Osteoblast (primary cell): ENCODE measurements at regions not wholly inside any gene's neighbourhood (a gene's known extent, or its start where the extent isn't known, plus 50 kb on each side); places are given as distances from the start of the nearest gene placed in this dataset.
"Not testable (repeated sequence)": the region's sequence is repeated elsewhere in the genome, so short reads cannot be mapped to it uniquely, and the experiment has no call there.

Experiments used
- DNase-seq: peaks from one replicate; pipeline ENCODE4 v3.0.0; 2011; ENCODE audit warnings: low spot score, mixed read lengths; ENCODE audit not compliant: insufficient read length; ENCODE audit errors: missing footprints
- H2AFZ ChIP-seq: 2 replicates; pipeline ENCODE4 v1.6.0; 2011; ENCODE audit warnings: mild to moderate bottlenecking, low read length
- H3K27ac ChIP-seq: 2 replicates; pipeline ENCODE4 v1.5.1; 2011; ENCODE audit warnings: mild to moderate bottlenecking, low read depth, low read length, moderate library complexity
- H3K27me3 ChIP-seq: 2 replicates; pipeline ENCODE4 v1.6.0; 2012; ENCODE audit warnings: mild to moderate bottlenecking, control low read depth, inconsistent platforms, low read length, moderate library complexity; ENCODE audit not compliant: insufficient read depth
- H3K36me3 ChIP-seq: 2 replicates; pipeline ENCODE4 v1.5.1; 2011; ENCODE audit warnings: mild to moderate bottlenecking, low read length, control low read depth, moderate library complexity; ENCODE audit not compliant: insufficient read depth
- H3K4me1 ChIP-seq: 2 replicates; pipeline ENCODE4 v1.5.1; 2011; ENCODE audit warnings: mild to moderate bottlenecking, low read length, control low read depth, moderate library complexity; ENCODE audit not compliant: insufficient read depth
- H3K4me2 ChIP-seq: 2 replicates; pipeline ENCODE4 v1.6.0; 2011; ENCODE audit warnings: mild to moderate bottlenecking, low read length; ENCODE audit not compliant: insufficient read depth
- H3K4me3 ChIP-seq: fragments of 200-600 bp; sonication (generic); 3 replicates; pipeline ENCODE4 v1.5.1; 2012; ENCODE audit warnings: mild to moderate bottlenecking, low read length, inconsistent platforms; ENCODE audit not compliant: insufficient read depth
- H3K79me2 ChIP-seq: 2 replicates; pipeline ENCODE4 v1.6.0; 2012; ENCODE audit warnings: mild to moderate bottlenecking, low read length, control low read depth, inconsistent platforms; ENCODE audit not compliant: insufficient read depth
- H3K9me3 ChIP-seq: 2 replicates; pipeline ENCODE4 v1.5.1; 2011; ENCODE audit warnings: low read depth, low read length, control low read depth
- H4K20me1 ChIP-seq: 2 replicates; pipeline ENCODE4 v1.6.0; 2012; ENCODE audit warnings: mild to moderate bottlenecking, low read length, control low read depth; ENCODE audit not compliant: insufficient read depth
- CTCF ChIP-seq: IDR thresholded peaks from 2 replicates; pipeline ENCODE4 v1.5.1; 2011; ENCODE audit warnings: mild to moderate bottlenecking, low read depth, low read length, moderate library complexity; ENCODE audit errors: extremely low read depth

GRCh38 chr6:6742535-6742934 is 154.0 kb downstream of the LY86 start:
- Histone ChIP-seq H3K79me2 (no peaks in the 10 kb centered on the region), H3K4me1 (peaks cover under 1% of the 10 kb centered on the region), H2AFZ (no peak overlapping the region), H3K36me3 (no peaks in the 10 kb centered on the region), H3K9me3 (no peaks in the 10 kb centered on the region), H4K20me1 (no peaks in the 10 kb centered on the region), H3K27me3 (peaks cover 3% of the 10 kb centered on the region), H3K4me2 (no peak overlapping the region), H3K27ac (no peak overlapping the region), H3K4me3 (no peak overlapping the region)
- TF ChIP-seq CTCF: no peak
- DNase-seq: no peak

GRCh38 chr6:6744551-6744950 is 156.0 kb downstream of the LY86 start:
- no peaks in the 10 kb centered on the region for H3K36me3 ChIP-seq
- H3K27ac ChIP-seq: no peak overlapping the region
- DNase-seq: no peak
- H3K4me1 ChIP-seq: no peaks in the 10 kb centered on the region
- H3K79me2 ChIP-seq: no peaks in the 10 kb centered on the region
- H2AFZ ChIP-seq: no peak overlapping the region
- H3K4me2 ChIP-seq: no peak overlapping the region
- H3K9me3 ChIP-seq: no peaks in the 10 kb centered on the region
- peaks cover 3% of the 10 kb centered on the region for H3K27me3 ChIP-seq
- no peaks in the 10 kb centered on the region for H4K20me1 ChIP-seq
- no peak overlapping the region for H3K4me3 ChIP-seq
- no peak for TF ChIP-seq CTCF

GRCh38 chr6:6745637-6746332 is 157.3 kb downstream of the LY86 start:
- not testable (repeated sequence) for H3K9me3 ChIP-seq, H3K4me2 ChIP-seq, H3K27ac ChIP-seq, H3K79me2 ChIP-seq, H3K36me3 ChIP-seq, H4K20me1 ChIP-seq, DNase-seq, H2AFZ ChIP-seq, H3K4me3 ChIP-seq, H3K27me3 ChIP-seq, H3K4me1 ChIP-seq

GRCh38 chr6:6746333-6746969 is 157.9 kb downstream of the LY86 start:
- Histone ChIP-seq H2AFZ (no peak overlapping the region), H3K27me3 (no peaks in the 10 kb centered on the region), H3K36me3 (no peaks in the 10 kb centered on the region), H3K4me2 (no peak overlapping the region), H3K27ac (no peak overlapping the region), H3K9me3 (no peaks in the 10 kb centered on the region), H4K20me1 (no peaks in the 10 kb centered on the region), H3K4me1 (peaks cover 7% of the 10 kb centered on the region), H3K79me2 (no peaks in the 10 kb centered on the region), H3K4me3 (no peak overlapping the region)
- DNase-seq: no peak
- TF ChIP-seq CTCF: no peak
